Stomach (tissue), 8 donors: ENCODE measurements at regions not wholly inside any gene's neighbourhood (a gene's known extent, or its start where the extent isn't known, plus 50 kb on each side); places are given as distances from the start of the nearest gene placed in this dataset.
A peak's percentile ranks its signal among the peaks of the same experiment; 100 is the strongest.

Experiments
- DNase-seq, 2 donors: peaks; one replicate each; pipeline versions ENCODE4 v3.0.0 to v3.0.0-alpha.2; 2013 to 2019
- H3K27ac ChIP-seq, 5 donors: fragments of 200-600 bp in 4 of 5; sonication (generic) in 4 of 5; one replicate each; pipeline ENCODE4 v1.5.1; 2013 to 2019; ENCODE audit warnings: mild to moderate bottlenecking in 1 of 5, moderate library complexity in 1 of 5
- H3K27me3 ChIP-seq, 3 donors: fragments of 200-600 bp; sonication (generic); one replicate each; pipeline ENCODE4 v1.5.1; 2017 to 2019; ENCODE audit warnings: mixed run types in 1 of 3
- H3K36me3 ChIP-seq, 4 donors: fragments of 200-600 bp; sonication (generic); 1 replicate in 3 of 4; 2 replicates in 1 of 4; pipeline ENCODE4 v1.5.1; 2016 to 2019
- H3K4me1 ChIP-seq, 4 donors: fragments of 200-600 bp; sonication (generic); one replicate each; pipeline ENCODE4 v1.5.1; 2016 to 2019
- H3K4me3 ChIP-seq, 4 donors: fragments of 200-600 bp; sonication (generic) in 3 of 4; one replicate each; pipeline ENCODE4 v1.5.1; 2016 to 2019; ENCODE audit warnings: mild to moderate bottlenecking in 1 of 4
- H3K9me3 ChIP-seq, 4 donors: fragments of 200-600 bp; sonication (generic); one replicate each; pipeline ENCODE4 v1.5.1; 2016 to 2019
- CTCF ChIP-seq, 7 experiments: fragments of 450-650 bp in 4 of 7; fragments of 200-600 bp in 3 of 7; sonication (generic) in 3 of 7; IDR thresholded peaks; one replicate each; pipeline ENCODE4 v1.5.1; 2016 to 2019; ENCODE audit warnings: antibody characterized with exemption in 7 of 7, control low read depth in 2 of 7, mild to moderate bottlenecking in 1 of 7
- EP300 ChIP-seq: sonication (generic); formaldehyde crosslinking; IDR thresholded peaks from one replicate; pipeline ENCODE4 v1.6.1; 2017; ENCODE audit warnings: antibody characterized with exemption
- POLR2A ChIP-seq, 4 donors: fragments of 450-650 bp; IDR thresholded peaks; one replicate each; pipeline ENCODE4 v1.6.1; 2016; ENCODE audit warnings: antibody characterized with exemption in 4 of 4, control low read depth in 2 of 4, mild to moderate bottlenecking in 1 of 4, moderate library complexity in 1 of 4
- POLR2AphosphoS5 ChIP-seq, 3 donors: sonication (generic); formaldehyde crosslinking; IDR thresholded peaks; one replicate each; pipeline ENCODE4 v1.6.1; 2016; ENCODE audit warnings: antibody characterized with exemption in 3 of 3
- WGBS, 5 donors: extraction: QIAGEN DNeasy Blood & Tissue Kit in 3 of 5; methylation state at CpG; one replicate each; pipeline versions ENCODE4 v1.1.5 to v1.1.7; 2013 to 2018; 5-methylcytosine and 5-hydroxymethylcytosine counted together
- intact Hi-C: fragments of 100-400 bp; cut with DNase I; formaldehyde crosslinking; loops from one replicate; pipeline ENCODE4 v1.15.1; 2023; ENCODE audit warnings: low total_unique reads
- donor health status: healthy with polysubstance abuse.
- donor health status: Bipolar disorder and iron deficiency.
- donor health status: healthy.

GRCh38 chr10:31603235-31604087 lies 284.4 kb downstream of the ZEB1 start:
- Histone ChIP-seq H3K27me3 (no peaks in the 10 kb centered on the region), H3K36me3 (no peaks in the 10 kb centered on the region), H3K9me3 (no peaks in the 10 kb centered on the region), H3K4me3 (peak overlapping the region; percentile 62 to 73 (median 69)), H3K4me1 (peaks cover 12 to 48% (median 25%) of the 10 kb centered on the region in 4 donors), H3K27ac (peak overlapping the region; percentile 70 to 93 (median 90))
- 4 to 7% (median 5%) methylated on average over 51 to 68 of the region's 68 CpGs for WGBS, 5 donors
- intact Hi-C loops = no loop called here
- peak; percentile 94 to 98 for DNase-seq
- TF ChIP-seq CTCF (IDR thresholded peaks at IDR 0.05) (no peak), POLR2AphosphoS5 (IDR thresholded peaks at IDR 0.05) (peak in 2 of 3 donors; percentile 77 to 79), POLR2A (IDR thresholded peaks at IDR 0.05) (no peak), EP300 (no peak)

- Histone ChIP-seq H3K36me3 (no peaks in the 10 kb centered on the region), H3K9me3 (no peaks in the 10 kb centered on the region), H3K4me1 (peaks cover 12 to 48% (median 25%) of the 10 kb centered on the region in 4 donors), H3K4me3 (peak overlapping the region; percentile 62 to 73 (median 69)), H3K27ac (peak overlapping the region; percentile 70 to 93 (median 90)), H3K27me3 (no peaks in the 10 kb centered on the region)
- TF ChIP-seq EP300 = peak; percentile 30
- TF ChIP-seq CTCF (IDR thresholded peaks at IDR 0.05) = no peak
- TF ChIP-seq POLR2A (IDR thresholded peaks at IDR 0.05) = no peak
- peak; percentile 28 to 87 (median 72) for TF ChIP-seq POLR2AphosphoS5 (IDR thresholded peaks at IDR 0.05)
- intact Hi-C loops = no loop called here
- peak; percentile 54 to 90 for DNase-seq
- WGBS, 5 donors = 3 to 15% (median 14%) methylated on average over 16 to 22 of the region's 22 CpGs
Measured at GRCh38 chr10:31602541-31603234, 283.7 kb downstream of the ZEB1 start.

GRCh38 chr10:31601136-31601535 lies 282.1 kb downstream of the ZEB1 start:
- no peak for DNase-seq
- Histone ChIP-seq H3K4me3 (no peak overlapping the region), H3K27me3 (no peaks in the 10 kb centered on the region), H3K9me3 (no peaks in the 10 kb centered on the region), H3K36me3 (no peaks in the 10 kb centered on the region), H3K27ac (peak overlapping the region in 1 of 5 donors; percentile 42), H3K4me1 (peaks cover 12 to 42% (median 25%) of the 10 kb centered on the region in 4 donors)
- intact Hi-C loops = no loop called here
- TF ChIP-seq CTCF (IDR thresholded peaks at IDR 0.05) = no peak
- 76 to 88% (median 86%) methylated on average over 3 of the region's 3 CpGs for WGBS, 5 donors

GRCh38 chr10:31599626-31600504 lies 280.8 kb downstream of the ZEB1 start:
- Histone ChIP-seq H3K27ac (peak overlapping the region in 1 of 5 donors; percentile 44), H3K36me3 (no peaks in the 10 kb centered on the region), H3K27me3 (no peaks in the 10 kb centered on the region), H3K9me3 (no peaks in the 10 kb centered on the region), H3K4me1 (peaks cover 12 to 29% (median 22%) of the 10 kb centered on the region in 4 donors), H3K4me3 (no peak overlapping the region)
- 79 to 86% (median 83%) methylated on average over 9 of the region's 9 CpGs for WGBS, 5 donors
- intact Hi-C loops = no loop called here
- TF ChIP-seq POLR2AphosphoS5 (IDR thresholded peaks at IDR 0.05) = no peak
- TF ChIP-seq CTCF (IDR thresholded peaks at IDR 0.05) = no peak
- TF ChIP-seq POLR2A (IDR thresholded peaks at IDR 0.05) = no peak
- TF ChIP-seq EP300 = no peak
- DNase-seq = no peak
